IPS-NIHi7 (cell line): ENCODE measurements at regions not wholly inside any gene's neighbourhood (a gene's known extent, or its start where the extent isn't known, plus 50 kb on each side); places are given as distances from the start of the nearest gene placed in this dataset.
A peak's percentile ranks its signal among the peaks of the same experiment; 100 is the strongest.
"Not testable (repeated sequence)": the region's sequence is repeated elsewhere in the genome, so short reads cannot be mapped to it uniquely, and the experiment has no call there.

Experiments used
- DNase-seq: peaks from one replicate; pipeline ENCODE4 v3.0.0; 2012; ENCODE audit warnings: mixed read lengths; ENCODE audit errors: extremely low spot score

DNA sequence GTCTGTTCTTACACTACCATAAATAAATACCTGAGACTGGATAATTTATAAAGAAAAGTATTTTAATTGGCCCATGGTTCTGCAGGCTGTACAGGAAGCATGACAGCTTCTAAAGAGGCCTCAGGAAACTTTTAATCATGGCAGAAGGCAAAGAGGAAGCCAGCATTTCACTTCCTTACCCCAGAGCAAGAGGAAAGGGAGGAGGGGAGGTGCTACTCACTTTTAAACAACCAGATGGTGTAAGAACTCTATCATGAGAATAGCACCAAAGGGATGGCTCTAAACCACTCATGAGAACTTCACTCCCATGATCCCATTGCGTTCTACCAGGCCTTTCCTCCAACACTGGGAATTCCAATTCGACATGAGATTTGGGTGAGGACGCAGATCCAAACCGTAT lies 344.4 kb upstream of the SLC39A10 start:
- no peak for DNase-seq

DNA sequence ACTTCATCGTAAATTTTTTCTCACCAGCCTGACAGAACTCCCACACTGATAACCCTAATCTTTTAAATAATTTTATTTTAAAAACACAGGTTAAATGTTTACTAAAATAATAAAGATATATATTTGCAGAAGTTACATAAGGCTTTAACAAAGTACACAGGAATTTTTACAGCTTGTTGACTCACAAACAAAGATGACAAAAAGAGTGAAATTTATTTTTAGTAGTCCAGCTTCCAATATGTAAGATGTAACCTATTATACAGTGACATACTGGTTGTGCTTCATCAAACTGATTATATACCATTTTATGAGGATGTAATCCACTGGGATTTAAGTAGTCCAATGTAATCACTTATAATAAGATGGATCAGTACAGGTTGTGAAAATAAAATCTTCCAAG lies 348.9 kb upstream of the SLC39A10 start:
- DNase-seq: no peak

DNA sequence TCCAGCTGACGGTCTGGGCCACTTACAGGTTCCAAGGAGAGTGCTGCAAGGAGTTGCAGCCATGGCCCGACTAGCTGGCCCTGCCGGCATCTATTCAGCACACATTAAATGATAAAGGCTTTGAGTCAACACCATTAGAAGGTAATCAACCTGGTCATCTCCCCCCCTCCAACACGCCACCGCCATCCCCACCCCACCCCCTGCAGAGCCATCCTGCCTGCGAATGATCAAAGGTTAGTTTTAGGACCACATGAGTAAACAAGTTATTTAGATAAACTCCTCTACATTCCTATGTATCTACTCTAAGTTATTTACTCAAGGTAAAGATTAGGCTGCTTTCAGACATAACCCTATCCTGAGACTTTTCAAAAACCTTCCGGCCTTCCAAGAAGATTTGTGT lies 349.3 kb upstream of the SLC39A10 start:
- DNase-seq: peak; percentile 30

GRCh38 chr2:195304310-195304709 lies 352.7 kb upstream of the SLC39A10 start:
- DNase-seq: peak; percentile 13

DNA sequence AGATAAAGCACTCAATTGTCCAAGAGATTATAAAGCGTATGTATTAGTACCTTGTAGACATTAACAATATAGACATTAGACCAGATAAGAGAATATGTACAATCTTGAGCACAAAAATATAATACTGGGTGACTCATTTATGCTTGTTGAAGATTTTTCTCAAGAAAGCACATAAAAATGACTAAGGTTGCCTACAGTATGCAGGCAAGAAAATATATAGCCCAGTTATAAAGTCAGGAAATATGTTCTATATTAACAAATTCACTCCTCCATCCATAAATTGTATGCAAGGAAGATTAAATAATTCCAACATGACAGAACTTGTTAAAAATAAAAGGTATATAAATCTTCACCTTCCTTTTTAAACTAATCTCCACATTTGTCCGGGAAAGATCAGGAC lies 356.4 kb upstream of the SLC39A10 start:
- no peak for DNase-seq

GRCh38 chr2:195299600-195299999 lies 357.4 kb upstream of the SLC39A10 start:
- no peak for DNase-seq

- DNase-seq: no peak
Measured at GRCh38 chr2:195296490-195296889, 360.5 kb upstream of the SLC39A10 start.

- no peak for DNase-seq
Measured at GRCh38 chr2:195289081-195289480, 367.9 kb upstream of the SLC39A10 start.

DNA sequence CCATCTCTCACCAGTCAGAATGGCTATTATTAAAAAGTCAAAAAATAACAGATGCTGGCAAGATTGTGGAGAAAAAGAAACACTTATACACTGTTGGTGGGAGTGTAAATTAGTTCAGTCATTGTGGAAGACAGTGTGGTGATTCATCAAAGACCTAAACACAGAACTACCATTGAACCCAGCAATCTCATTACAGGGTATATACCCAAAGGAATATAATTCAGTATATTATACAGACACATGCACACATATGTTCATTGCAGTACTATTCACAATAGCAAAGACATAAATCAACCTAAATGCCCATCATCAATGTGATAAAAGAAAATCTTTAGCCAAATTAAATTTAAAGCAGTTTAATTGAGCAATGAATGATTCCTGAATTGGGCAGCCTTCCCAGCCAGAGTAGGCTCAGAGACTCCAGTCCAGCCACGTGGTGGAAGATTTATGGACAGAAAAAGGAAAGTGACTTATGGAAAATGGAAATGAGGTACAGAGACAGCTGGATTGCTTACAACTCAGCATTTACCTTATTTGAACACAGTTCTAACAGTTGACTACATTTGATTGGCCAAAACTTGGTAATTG lies 377.1 kb upstream of the SLC39A10 start:
- DNase-seq: no peak

- DNase-seq: no peak
Measured at GRCh38 chr2:195270466-195271039, 386.5 kb upstream of the SLC39A10 start.

- DNase-seq: no peak
Measured at GRCh38 chr2:195269220-195269619, 387.8 kb upstream of the SLC39A10 start.

DNA sequence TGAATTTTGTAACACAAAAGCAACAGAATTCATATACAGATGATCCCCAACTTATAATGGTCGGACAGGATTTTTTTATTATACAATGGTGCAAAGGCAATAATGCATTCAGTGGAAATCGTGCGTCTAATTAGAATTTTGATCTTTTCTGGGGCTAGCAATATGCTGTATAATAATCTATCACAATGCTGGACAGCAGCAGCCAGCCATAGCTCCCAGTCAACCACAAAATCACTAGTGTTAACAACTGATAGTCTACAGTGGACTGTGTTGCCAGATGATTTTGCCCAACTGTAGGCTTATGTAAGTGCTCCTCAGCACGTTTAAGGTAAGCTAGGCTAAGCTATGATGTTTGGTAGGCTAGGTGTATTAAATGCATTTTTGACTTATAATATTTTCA lies 399.0 kb upstream of the SLC39A10 start:
- no peak for DNase-seq

- DNase-seq: peak; percentile 46
Measured at GRCh38 chr2:195252018-195252417, 405.0 kb upstream of the SLC39A10 start.

GRCh38 chr2:195251214-195251613 lies 405.8 kb upstream of the SLC39A10 start:
- DNase-seq: no peak

- DNase-seq: no peak
Measured at GRCh38 chr2:195238826-195239225, 418.2 kb upstream of the SLC39A10 start.

GRCh38 chr2:195238379-195238778 lies 418.6 kb upstream of the SLC39A10 start:
- DNase-seq: no peak

GRCh38 chr2:195228547-195228946 lies 428.5 kb upstream of the SLC39A10 start:
- not testable (repeated sequence) for DNase-seq

DNA sequence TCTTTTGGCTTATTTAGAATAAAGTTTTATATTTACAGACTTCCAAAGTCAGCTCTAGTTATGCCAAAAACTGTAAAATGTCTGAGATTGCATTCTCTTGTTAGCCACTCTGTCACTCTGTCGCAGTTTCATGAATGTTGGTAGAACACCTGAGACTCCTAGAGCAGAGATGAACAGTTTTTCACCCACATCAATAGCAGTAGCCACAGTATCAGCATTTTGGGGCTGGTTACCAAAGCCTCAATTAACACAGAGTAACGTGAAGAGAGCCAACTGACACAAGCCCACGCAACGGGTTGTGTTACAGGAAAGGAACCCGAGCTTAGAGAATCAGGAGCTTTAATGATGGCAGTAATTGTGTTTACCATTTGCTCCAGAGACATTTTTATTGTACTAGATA lies 443.0 kb upstream of the SLC39A10 start:
- no peak for DNase-seq

GRCh38 chr2:195212586-195212985 lies 444.4 kb upstream of the SLC39A10 start:
- no peak for DNase-seq

DNA sequence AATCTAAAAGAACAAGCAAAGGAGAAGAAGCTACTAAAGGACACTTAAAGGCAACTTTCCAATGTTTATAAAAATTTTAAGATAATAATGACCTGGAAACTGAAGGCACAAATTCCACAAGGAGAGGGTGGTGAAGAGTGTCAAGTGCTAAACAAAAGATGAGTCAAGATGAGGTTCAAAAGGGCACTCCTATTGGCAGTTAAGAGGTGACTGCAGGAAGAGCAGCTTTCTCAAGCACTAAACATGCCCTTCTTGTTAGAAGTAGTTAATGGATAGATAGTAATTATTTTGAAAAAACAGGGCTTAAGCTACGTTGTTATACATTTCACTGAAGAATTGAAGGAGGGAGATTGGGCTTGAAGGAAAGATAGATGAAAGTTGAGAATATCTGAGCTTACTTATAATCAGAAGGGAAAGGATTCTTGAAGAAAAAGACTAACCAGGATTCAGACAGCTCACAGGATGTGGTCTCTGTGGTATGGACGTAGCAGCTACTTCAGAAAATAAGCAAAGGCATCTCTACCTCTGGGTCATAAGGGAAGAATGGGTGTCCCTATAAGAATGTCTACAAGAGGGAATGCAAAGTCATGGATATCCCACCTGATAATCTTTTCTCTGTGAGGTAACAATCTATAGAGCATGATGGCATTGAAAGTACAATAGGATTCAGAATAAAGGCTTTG lies 454.7 kb upstream of the SLC39A10 start:
- DNase-seq: no peak

DNA sequence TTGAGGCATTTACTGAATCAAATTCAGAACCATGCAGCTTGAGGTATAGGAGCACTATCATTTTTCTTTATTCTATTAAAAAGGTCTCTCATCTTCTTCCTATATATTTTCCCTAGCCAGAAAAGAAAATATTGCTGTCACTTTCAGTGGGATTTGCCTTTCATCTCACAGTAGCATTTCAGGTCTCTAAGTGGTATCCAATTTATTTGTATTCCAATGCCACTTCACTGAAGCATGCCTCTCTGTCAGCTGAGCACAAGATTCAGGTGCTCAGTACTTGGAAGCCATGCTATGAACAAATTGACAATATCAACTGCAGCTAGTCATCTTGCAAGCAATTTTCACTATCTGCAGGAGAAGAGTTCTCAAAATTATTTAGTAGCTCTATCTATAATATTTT lies 457.2 kb upstream of the SLC39A10 start:
- no peak for DNase-seq

GRCh38 chr2:195181059-195181705 lies 475.8 kb upstream of the SLC39A10 start:
- DNase-seq: no peak

DNA sequence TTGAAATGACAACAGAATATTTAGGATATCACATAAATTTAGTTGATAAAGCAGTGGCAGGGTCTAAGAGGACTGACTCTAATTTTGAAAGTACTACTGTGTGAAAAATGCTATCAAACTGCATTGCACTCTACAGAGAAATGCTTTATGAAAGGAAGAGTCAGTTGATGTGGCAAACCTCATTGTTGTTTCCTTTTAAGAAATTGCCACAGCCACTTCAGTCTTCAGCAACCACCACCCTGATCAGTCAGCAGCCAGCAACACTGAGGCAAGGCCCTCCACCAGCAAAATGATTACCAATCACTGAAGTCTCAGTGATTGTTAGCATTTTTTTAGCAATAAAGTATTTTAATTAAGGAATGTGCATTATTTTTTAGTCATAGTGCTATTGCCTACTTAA lies 488.7 kb upstream of the SLC39A10 start:
- DNase-seq: no peak
